ENCODE measurements at regions not wholly inside any gene's neighbourhood (a gene's known extent, or its start where the extent isn't known, plus 50 kb on each side); places are given as distances from the start of the nearest gene placed in this dataset.
"Not testable (repeated sequence)": the region's sequence is repeated elsewhere in the genome, so short reads cannot be mapped to it uniquely, and the experiment has no call there.

DNA sequence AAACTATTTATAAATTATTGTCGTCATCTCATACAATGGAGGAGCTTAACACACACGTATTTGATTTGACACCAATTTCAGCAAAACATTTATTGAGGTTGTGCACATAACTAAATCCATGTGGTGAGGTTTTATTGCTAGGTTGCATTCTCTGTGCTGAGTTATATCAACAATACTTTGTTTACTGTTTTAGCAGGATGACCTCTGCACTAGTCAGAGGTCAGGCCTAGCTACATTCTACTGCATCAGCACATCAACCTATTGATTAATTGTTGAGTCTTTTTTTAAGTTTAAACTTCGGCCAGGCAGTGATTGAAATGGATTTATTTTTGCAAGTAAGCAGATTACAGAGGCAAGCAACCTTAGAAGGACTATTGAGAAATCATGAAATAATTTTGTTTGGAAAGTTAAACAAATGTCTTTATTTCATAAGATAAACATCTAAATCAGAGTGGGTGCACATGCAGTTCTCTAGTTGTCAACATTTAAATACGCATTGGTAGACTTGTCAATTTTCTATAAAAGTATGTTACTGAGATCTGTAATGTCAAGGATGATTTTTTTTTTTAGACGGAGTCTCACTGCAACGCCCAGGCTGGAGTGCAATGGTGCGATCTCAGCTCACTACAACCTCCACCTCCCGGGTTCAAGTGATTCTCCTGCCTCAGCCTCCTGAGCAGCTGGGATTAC, 75.2 kb upstream of the CD28 start:
- H3K36me3 Mint-ChIP-seq (ENCODE audit: low read depth) = no peaks in the 10 kb centered on the region
- no peaks in the 10 kb centered on the region for H3K9me3 Mint-ChIP-seq
- H3K4me3 Mint-ChIP-seq = no peak overlapping the region
- H3K4me1 Mint-ChIP-seq = peaks cover 28% of the 10 kb centered on the region
- H3K27me3 Mint-ChIP-seq (ENCODE audit: low read depth) = no peaks in the 10 kb centered on the region
- no peak for TF ChIP-seq CTCF (IDR thresholded peaks at IDR 0.05; ENCODE audit: unreplicated experiment in 3 of 3)
- H3K27ac Mint-ChIP-seq = peak overlapping the region; percentile 45 to 65 (median 58)

- peaks cover 3% of the 10 kb centered on the region for H3K9me3 Mint-ChIP-seq
- no peaks in the 10 kb centered on the region for H3K27me3 Mint-ChIP-seq (ENCODE audit: low read depth)
- no peaks in the 10 kb centered on the region for H3K36me3 Mint-ChIP-seq (ENCODE audit: low read depth)
- no peak overlapping the region for H3K4me3 Mint-ChIP-seq
- peak overlapping the region; percentile 16 to 64 (median 40) for H3K27ac Mint-ChIP-seq
- H3K4me1 Mint-ChIP-seq = peaks cover 10% of the 10 kb centered on the region
- no peak for TF ChIP-seq CTCF (IDR thresholded peaks at IDR 0.05; ENCODE audit: unreplicated experiment in 3 of 3)
Observed at GRCh38 chr2:203636588-203637470, 69.6 kb upstream of the CD28 start.

DNA sequence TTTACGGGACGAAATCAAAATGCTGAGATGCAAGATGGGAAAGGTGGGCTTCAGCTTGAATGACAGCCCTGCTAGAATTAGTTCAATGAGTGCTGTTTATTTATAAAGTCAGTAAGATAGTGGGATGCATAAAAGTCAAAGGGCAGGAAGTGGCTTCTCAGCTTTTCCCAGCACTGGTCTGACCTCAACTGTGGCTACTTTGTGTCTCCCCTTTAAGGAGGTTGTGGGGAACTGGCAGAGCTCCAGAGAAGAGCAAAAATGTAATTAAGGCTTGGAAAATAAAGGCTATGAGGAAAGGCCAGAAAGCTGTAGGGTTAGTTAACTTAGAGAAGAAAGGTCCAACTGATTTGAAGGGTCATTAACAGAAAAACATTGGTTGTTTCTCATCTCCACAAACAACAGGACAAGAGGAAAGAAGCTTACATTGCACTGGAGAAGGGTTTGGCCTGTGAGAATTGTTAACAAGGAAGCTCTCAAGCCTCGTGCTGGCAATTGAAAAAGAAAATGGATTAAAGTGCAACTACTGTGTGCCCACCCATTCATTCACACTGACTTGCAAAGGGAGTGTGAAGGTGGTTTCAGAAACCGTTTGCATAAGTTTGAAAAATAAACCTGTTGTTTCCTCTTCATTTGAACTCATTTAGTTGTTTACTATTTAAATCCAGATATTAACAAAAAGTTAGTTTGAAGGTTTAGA, 68.8 kb upstream of the CD28 start:
- Mint-ChIP-seq H3K27me3 (ENCODE audit: low read depth) (no peaks in the 10 kb centered on the region), H3K9me3 (peaks cover 3% of the 10 kb centered on the region), H3K27ac (peak overlapping the region; percentile 26 to 64 (median 40)), H3K4me1 (peaks cover 10% of the 10 kb centered on the region), H3K36me3 (ENCODE audit: low read depth) (no peaks in the 10 kb centered on the region), H3K4me3 (no peak overlapping the region)
- TF ChIP-seq CTCF (IDR thresholded peaks at IDR 0.05; ENCODE audit: unreplicated experiment in 3 of 3) = no peak

GRCh38 chr2:203641865-203642264, 64.6 kb upstream of the CD28 start:
- H3K27me3 Mint-ChIP-seq (ENCODE audit: low read depth); H3K9me3 Mint-ChIP-seq; H3K36me3 Mint-ChIP-seq (ENCODE audit: low read depth); H3K27ac Mint-ChIP-seq; H3K4me3 Mint-ChIP-seq: not testable (repeated sequence)
- H3K4me1 Mint-ChIP-seq = peaks cover 10% of the 10 kb centered on the region

DNA sequence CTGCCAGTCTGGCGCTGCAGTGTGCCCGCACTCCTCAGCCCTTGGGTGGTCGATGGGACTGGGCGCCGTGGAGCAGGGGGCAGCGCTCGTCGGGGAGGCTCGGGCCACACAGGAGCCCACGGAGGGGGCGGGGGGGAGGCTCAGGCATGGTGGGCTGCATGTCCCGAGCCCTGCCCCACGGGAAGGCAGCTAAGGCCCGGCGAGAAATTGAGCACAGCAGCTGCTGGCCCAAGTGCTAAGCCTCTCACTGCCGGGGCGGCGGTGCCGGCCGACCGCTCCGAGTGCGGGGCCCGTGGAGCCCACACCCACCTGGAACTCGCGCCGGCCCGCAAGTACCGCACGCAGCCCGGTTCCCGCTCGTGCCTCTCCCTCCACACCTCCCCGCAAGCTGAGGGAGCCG, 63.6 kb upstream of the CD28 start:
- not testable (repeated sequence) for H3K27ac Mint-ChIP-seq; H3K4me3 Mint-ChIP-seq; H3K27me3 Mint-ChIP-seq (ENCODE audit: low read depth); H3K9me3 Mint-ChIP-seq; H3K4me1 Mint-ChIP-seq; H3K36me3 Mint-ChIP-seq (ENCODE audit: low read depth)

DNA sequence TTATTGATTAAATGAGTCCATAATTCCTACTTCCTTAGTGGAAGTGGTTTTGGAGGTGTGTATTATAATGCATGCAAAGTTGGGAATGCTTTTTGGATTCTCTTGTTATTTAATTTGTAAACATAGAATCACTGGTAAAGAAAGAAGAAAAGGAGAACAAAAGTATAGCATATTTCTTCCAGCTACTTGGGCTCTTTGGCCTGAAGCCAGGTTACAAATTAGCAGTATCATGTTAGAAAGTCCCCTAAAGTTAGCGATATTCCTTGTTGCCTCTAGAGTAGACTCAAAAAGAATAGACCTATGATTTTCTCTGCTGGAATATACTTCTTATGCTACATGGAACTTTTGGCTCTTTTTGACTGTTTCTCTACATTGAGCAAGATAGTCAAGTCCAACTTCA, 60.6 kb upstream of the CD28 start:
- no peaks in the 10 kb centered on the region for H3K36me3 Mint-ChIP-seq (ENCODE audit: low read depth)
- H3K9me3 Mint-ChIP-seq = peaks cover 3% of the 10 kb centered on the region
- peak overlapping the region in 1 of 3 experiments; percentile 52 for H3K27ac Mint-ChIP-seq
- H3K27me3 Mint-ChIP-seq (ENCODE audit: low read depth) = no peaks in the 10 kb centered on the region
- TF ChIP-seq CTCF (IDR thresholded peaks at IDR 0.05; ENCODE audit: unreplicated experiment in 3 of 3) = no peak
- no peak overlapping the region for H3K4me3 Mint-ChIP-seq
- H3K4me1 Mint-ChIP-seq = peaks cover 22% of the 10 kb centered on the region
